ENCODE measurements at regions not wholly inside any gene's neighbourhood (a gene's known extent, or its start where the extent isn't known, plus 50 kb on each side); places are given as distances from the start of the nearest gene placed in this dataset.

DNA sequence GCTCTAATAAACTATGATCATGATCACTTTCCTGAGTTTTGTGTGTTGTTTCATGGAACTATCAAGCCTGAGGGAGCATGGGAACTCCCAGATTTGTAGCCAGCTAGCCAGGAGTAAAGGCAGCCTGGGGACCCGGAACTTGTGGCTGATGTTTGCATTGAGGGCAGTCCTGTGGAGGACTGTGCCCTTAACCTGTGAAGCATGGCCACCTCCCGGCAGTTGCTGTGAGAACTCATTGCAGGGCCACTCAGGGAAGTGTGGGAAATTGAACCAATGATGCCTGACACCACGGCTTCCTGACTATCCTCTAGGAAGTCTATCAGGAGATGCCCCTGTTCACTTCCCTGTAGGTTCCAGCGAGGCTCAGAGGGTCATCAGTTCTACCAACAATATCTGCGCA lies 250.6 kb downstream of the DAD1 start:
- H3K27me3 ChIP-seq (ENCODE audit: control insufficient read depth, extremely low read depth, insufficient read depth, low read length): no peaks in the 10 kb centered on the region
- no peaks in the 10 kb centered on the region for H3K79me2 ChIP-seq (ENCODE audit: control insufficient read depth, insufficient read depth, low read length)
- no peak for FAIRE-seq
- H3K4me1 ChIP-seq (ENCODE audit: control insufficient read depth, extremely low read depth, insufficient read depth, low read length): peaks cover 6% of the 10 kb centered on the region
- no peak overlapping the region for H2AFZ ChIP-seq (ENCODE audit: control insufficient read depth, low read length)
- no peak for DNase-seq (ENCODE audit: low read depth, low spot score)
- dilution Hi-C loops (cut with MboI; ENCODE audit: extremely low pct_ligation_motif_present, low sequenced_read_pairs): no loop called here
- H4K20me1 ChIP-seq (ENCODE audit: control insufficient read depth, extremely low read depth, insufficient read depth, low read length): no peaks in the 10 kb centered on the region
- H3K4me2 ChIP-seq (ENCODE audit: control insufficient read depth, extremely low read depth, insufficient read depth, low read depth, low read length): no peak overlapping the region
- no peak overlapping the region for H3K9ac ChIP-seq (ENCODE audit: control insufficient read depth, extremely low read depth, insufficient read depth, low read length)
- H3K36me3 ChIP-seq (ENCODE audit: control insufficient read depth in 2 of 2, extremely low read depth in 1 of 2, insufficient read depth in 2 of 2, low read length in 2 of 2): no peaks in the 10 kb centered on the region
- no peaks in the 10 kb centered on the region for H3K9me1 ChIP-seq (ENCODE audit: control insufficient read depth, extremely low read depth, insufficient read depth, low read length)
- no peak overlapping the region for H3K27ac ChIP-seq (ENCODE audit: control insufficient read depth, insufficient read depth, low read length)
- TF ChIP-seq, protein P1, sequence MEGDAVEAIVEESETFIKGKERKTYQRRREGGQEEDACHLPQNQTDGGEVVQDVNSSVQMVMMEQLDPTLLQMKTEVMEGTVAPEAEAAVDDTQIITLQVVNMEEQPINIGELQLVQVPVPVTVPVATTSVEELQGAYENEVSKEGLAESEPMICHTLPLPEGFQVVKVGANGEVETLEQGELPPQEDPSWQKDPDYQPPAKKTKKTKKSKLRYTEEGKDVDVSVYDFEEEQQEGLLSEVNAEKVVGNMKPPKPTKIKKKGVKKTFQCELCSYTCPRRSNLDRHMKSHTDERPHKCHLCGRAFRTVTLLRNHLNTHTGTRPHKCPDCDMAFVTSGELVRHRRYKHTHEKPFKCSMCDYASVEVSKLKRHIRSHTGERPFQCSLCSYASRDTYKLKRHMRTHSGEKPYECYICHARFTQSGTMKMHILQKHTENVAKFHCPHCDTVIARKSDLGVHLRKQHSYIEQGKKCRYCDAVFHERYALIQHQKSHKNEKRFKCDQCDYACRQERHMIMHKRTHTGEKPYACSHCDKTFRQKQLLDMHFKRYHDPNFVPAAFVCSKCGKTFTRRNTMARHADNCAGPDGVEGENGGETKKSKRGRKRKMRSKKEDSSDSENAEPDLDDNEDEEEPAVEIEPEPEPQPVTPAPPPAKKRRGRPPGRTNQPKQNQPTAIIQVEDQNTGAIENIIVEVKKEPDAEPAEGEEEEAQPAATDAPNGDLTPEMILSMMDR (optimal IDR thresholded peaks at IDR 0.05 in 1 of 3, IDR thresholded peaks at IDR 0.05 in 1 of 3, conservative IDR thresholded peaks at IDR 0.05 in 1 of 3; ENCODE audit: extremely low read depth in 1 of 3, insufficient read depth in 2 of 3, low read length in 3 of 3): no peak
- no peak for TF ChIP-seq EZH2 (IDR thresholded peaks at IDR 0.05; ENCODE audit: low read length)
- no peak overlapping the region for H3K4me3 ChIP-seq (ENCODE audit: control insufficient read depth in 2 of 3, extremely low read depth in 1 of 3, insufficient read depth in 2 of 3, low read depth in 1 of 3, low read length in 3 of 3)
- H3K9me3 ChIP-seq (ENCODE audit: control insufficient read depth, low read depth, low read length): no peaks in the 10 kb centered on the region

DNA sequence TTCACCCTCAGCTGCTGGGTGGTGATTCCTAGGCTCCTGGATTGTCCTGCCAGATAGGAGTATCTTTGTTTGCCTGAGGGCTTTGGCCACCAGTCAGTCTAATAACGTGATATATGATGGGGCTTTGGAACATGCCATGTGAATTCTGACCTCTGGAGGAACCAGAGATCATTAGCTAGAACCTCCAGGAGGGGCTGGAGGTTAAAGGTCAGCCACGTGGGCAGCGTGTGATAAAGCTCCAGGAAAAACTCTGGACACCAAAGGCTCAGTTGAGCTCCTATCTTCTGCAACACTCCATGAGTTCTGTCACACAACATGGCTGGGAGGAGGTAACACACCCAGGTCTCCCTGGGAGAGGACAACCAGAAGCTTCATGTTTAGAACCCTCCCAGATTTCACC lies 251.1 kb downstream of the DAD1 start:
- dilution Hi-C loops (cut with MboI; ENCODE audit: extremely low pct_ligation_motif_present, low sequenced_read_pairs): no loop called here
- no peak overlapping the region for H3K9ac ChIP-seq (ENCODE audit: control insufficient read depth, extremely low read depth, insufficient read depth, low read length)
- no peaks in the 10 kb centered on the region for H3K9me1 ChIP-seq (ENCODE audit: control insufficient read depth, extremely low read depth, insufficient read depth, low read length)
- H3K4me3 ChIP-seq (ENCODE audit: control insufficient read depth in 2 of 3, extremely low read depth in 1 of 3, insufficient read depth in 2 of 3, low read depth in 1 of 3, low read length in 3 of 3): no peak overlapping the region
- no peaks in the 10 kb centered on the region for H3K36me3 ChIP-seq (ENCODE audit: control insufficient read depth in 2 of 2, extremely low read depth in 1 of 2, insufficient read depth in 2 of 2, low read length in 2 of 2)
- H3K79me2 ChIP-seq (ENCODE audit: control insufficient read depth, insufficient read depth, low read length): no peaks in the 10 kb centered on the region
- DNase-seq (ENCODE audit: low read depth, low spot score) (no peak), FAIRE-seq (no peak)
- H3K9me3 ChIP-seq (ENCODE audit: control insufficient read depth, low read depth, low read length): no peaks in the 10 kb centered on the region
- H4K20me1 ChIP-seq (ENCODE audit: control insufficient read depth, extremely low read depth, insufficient read depth, low read length): no peaks in the 10 kb centered on the region
- no peaks in the 10 kb centered on the region for H3K27me3 ChIP-seq (ENCODE audit: control insufficient read depth, extremely low read depth, insufficient read depth, low read length)
- peaks cover 6% of the 10 kb centered on the region for H3K4me1 ChIP-seq (ENCODE audit: control insufficient read depth, extremely low read depth, insufficient read depth, low read length)
- H3K4me2 ChIP-seq (ENCODE audit: control insufficient read depth, extremely low read depth, insufficient read depth, low read depth, low read length): no peak overlapping the region
- no peak overlapping the region for H3K27ac ChIP-seq (ENCODE audit: control insufficient read depth, insufficient read depth, low read length)
- TF ChIP-seq EZH2 (IDR thresholded peaks at IDR 0.05; ENCODE audit: low read length): no peak
- TF ChIP-seq, protein P1 (optimal IDR thresholded peaks at IDR 0.05 in 1 of 3, IDR thresholded peaks at IDR 0.05 in 1 of 3, conservative IDR thresholded peaks at IDR 0.05 in 1 of 3; ENCODE audit: extremely low read depth in 1 of 3, insufficient read depth in 2 of 3, low read length in 3 of 3): no peak
- H2AFZ ChIP-seq (ENCODE audit: control insufficient read depth, low read length): no peak overlapping the region
